KG1 (cell line): ENCODE measurements at regions not wholly inside any gene's neighbourhood (a gene's known extent, or its start where the extent isn't known, plus 50 kb on each side); places are given as distances from the start of the nearest gene placed in this dataset.

Experiments
- DNase-seq: peaks from one replicate; lab custom pipeline; 2025; lab: John Stamatoyannopoulos, UW

DNA sequence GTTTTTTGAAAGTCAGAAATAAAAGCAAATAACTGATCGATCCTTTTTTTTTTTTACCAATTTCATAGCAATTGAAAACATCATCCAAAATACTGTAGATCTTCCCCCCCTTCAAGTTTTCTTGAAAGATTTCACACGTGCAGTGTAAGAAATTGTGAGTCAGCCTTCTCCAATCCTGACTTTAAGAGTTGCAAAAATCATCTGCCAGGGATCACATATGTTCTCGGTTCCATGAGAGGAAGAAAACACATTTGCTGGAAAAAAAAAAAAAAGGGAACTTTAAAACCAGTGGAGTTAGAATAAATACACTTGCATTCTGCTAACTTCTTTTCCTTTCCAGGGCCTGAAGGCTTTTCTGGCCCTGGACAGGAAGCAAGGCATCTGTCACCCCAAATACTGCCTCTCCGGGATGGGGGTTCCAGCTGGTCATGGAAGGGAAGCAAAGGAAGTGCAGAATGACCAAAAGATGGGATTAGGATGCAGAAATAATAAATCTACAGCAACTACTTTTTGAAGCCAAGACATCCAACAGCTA, 198.4 kb upstream of the KIAA1217 start:
- no peak for DNase-seq

DNA sequence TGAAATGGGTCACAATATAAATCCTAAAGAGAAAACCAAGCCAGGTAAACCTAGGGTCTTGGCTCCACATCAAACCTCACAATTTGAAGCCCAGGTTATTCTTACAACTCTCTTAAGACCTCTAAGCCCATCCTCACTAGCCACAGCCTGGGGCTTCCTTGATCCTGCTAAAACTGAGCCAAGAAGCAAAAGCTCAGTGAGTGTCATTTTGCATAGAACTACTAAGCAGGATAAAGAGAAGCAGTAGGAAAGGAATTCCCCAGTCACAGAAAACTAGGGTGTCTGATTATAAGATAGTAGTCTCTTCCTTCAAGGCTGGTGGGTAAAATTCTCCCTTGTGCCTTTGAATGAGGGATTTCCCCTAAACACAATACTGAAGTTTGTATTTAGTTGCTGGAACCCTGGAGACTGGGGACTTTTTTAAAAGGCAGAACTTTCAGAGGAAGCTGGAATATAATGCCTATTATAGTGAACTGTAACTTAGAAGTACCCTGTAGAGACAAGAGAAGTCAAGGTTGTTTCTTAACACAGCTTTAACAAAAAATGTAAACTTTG, 196.6 kb upstream of the KIAA1217 start:
- no peak for DNase-seq

GRCh38 chr10:24027107-24027506, 181.8 kb upstream of the KIAA1217 start:
- no peak for DNase-seq

GRCh38 chr10:24034571-24034970, 174.4 kb upstream of the KIAA1217 start:
- no peak for DNase-seq

GRCh38 chr10:24035761-24036160, 173.2 kb upstream of the KIAA1217 start:
- no peak for DNase-seq

DNA sequence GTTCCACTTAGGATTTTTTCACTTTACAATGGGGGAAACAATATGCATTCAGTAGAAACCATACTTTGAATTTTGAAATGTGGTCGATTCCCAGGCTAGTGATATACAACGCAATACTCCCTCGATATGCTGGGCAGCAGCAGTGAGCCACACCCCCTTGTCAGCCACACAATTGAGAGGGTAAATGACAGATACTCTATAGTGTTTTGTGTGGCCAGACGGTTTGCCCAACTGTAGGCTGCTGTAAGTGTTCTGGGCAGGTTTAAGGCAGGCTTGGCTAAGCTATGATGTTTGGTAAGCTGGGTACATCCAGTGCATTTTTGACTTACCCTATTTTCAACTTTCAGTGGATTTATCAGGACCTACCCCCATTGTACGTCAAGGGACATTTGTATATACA, 169.6 kb upstream of the KIAA1217 start:
- DNase-seq: no peak

- DNase-seq: no peak
Observed at GRCh38 chr10:24039897-24040296, 169.0 kb upstream of the KIAA1217 start.

- no peak for DNase-seq
Observed at GRCh38 chr10:24041034-24041433, 167.9 kb upstream of the KIAA1217 start.

DNA sequence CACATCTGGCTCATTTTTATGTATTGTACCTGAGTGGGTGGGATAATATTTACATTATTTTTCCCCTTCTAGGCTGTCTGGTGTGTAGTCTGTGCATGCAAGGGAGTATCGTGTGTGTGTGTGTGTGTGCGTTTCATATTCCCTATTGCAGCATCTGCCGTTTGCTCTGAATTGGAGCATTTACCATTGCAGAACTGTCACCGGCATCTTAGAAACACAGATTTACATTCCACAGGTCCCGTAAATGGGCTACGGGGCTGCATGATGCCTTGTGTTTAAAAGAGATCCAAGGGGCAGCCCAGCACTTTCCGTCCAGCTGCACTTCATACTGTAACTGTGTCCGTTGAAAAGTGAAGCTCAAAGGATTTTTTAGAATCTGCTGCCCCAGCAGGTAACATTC, 167.1 kb upstream of the KIAA1217 start:
- no peak for DNase-seq

DNA sequence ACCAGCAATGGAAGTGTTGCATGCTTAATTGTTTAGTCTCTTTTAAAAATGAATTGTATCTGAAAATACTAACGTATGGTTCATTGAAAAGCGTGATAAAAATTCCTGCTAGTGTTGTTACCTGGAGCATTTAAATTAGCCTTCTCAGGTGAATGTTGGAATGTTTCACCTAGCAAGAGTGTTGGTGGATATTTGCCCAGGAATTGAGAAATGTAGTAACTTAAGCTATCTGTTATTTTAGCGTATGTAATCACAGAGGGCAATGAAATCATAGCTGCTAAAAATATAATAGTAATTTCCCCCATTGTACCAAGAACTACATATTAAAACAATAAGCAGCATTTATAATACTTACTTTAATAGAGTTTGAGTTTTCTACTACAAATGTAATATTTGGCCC, 166.1 kb upstream of the KIAA1217 start:
- DNase-seq: no peak

GRCh38 chr10:24046060-24046459, 162.9 kb upstream of the KIAA1217 start:
- DNase-seq: no peak

GRCh38 chr10:24047176-24047575, 161.8 kb upstream of the KIAA1217 start:
- no peak for DNase-seq

DNA sequence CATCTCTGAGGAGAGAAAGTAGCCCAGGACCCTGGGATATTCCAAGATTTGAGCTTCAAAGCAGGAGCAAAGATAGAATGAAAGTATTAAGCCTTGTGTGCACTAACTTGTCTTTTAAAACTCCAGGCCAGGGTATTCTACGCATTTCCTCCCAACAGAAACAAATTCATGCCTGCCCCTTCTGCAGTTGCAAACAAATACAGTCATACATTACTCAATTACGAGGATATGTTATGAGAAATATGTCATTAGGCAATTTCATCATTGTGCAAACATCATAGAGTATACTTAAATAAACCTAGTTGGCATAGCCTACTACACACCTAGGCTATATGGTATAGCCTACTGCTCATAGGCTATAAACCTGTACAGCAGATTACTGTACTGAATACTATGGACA, 154.5 kb upstream of the KIAA1217 start:
- DNase-seq: no peak

GRCh38 chr10:24080207-24080606, 128.7 kb upstream of the KIAA1217 start:
- DNase-seq: no peak

DNA sequence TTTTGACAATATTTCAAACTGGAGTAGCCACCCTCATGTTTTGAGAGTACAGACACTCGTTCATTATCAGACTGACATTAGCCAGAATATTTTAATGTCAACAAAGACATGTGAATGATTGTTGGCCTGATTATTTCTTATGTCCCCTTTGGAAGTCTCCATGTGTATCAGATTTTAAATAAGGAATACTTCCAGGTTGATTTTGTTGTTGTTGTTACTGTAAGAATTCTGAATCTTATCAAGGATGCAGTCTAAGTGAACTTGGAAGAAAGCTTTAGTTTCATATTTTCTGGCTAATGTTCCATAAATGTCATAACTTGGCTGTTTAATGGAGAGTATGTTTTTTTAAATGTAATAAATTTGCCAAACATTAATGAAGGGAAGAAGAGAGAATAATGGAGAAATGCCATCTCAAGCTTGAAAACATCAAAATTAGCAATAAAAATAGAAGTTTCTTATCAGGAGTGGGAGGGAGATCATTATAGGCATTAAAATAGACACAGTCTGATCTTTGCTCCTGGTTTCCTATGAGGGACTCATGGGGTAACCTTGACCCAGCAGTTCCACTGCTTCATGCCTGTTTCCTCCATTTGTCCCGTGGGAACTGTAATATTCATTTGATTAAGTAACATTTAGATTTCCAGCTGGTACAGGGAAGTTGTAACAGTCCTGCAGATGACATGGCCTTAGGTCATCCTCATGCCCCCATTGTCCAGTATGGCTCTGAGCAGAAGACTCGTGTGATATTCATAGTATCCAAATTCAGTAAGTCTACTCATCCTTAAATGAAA, 122.4 kb upstream of the KIAA1217 start:
- no peak for DNase-seq

GRCh38 chr10:24091256-24091655, 117.7 kb upstream of the KIAA1217 start:
- DNase-seq: no peak

GRCh38 chr10:24096281-24096680, 112.7 kb upstream of the KIAA1217 start:
- DNase-seq: no peak

- DNase-seq: no peak
Observed at GRCh38 chr10:24097751-24098207, 111.2 kb upstream of the KIAA1217 start.

DNA sequence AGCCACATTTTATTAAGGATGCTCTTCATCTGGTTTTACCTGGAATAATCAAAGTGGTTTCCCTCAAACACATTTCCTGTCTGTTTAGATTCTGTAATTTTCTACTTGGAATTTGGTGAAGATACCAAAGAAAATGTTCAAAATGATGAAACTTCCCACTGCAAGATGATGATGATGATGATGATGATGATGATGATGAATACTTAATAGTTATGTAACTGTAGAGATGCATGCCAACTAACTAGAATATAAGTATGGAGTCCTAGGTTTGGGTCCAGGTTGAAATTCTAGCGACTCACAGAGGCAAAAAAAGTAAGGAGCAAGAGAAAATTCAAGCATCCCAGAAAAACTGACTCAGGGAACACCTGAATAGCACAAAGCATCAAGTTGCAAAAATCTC, 104.0 kb upstream of the KIAA1217 start:
- no peak for DNase-seq

GRCh38 chr10:24113901-24114300, 95.0 kb upstream of the KIAA1217 start:
- no peak for DNase-seq

GRCh38 chr10:24114556-24114955, 94.4 kb upstream of the KIAA1217 start:
- no peak for DNase-seq

DNA sequence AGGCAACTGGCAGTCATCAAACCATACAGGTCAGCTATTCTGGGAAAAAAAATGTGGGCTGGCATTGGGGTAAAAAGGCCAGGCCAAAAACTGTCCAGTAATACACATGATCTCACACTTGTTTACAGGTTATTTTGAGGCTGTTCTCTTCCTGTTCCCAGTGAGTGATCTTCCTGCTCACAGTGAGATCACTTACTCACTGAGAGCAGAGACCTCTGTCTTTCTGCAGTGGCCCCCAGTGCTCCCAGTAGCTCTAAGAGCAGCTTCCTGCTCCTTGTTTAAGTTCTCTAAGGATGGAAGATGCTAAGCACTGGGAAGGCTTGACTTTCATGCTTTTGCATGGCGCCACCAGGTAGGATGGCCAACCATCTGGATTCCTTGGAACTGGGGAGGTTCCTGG, 93.5 kb upstream of the KIAA1217 start:
- no peak for DNase-seq

- DNase-seq: no peak
Observed at GRCh38 chr10:24118246-24118645, 90.7 kb upstream of the KIAA1217 start.

DNA sequence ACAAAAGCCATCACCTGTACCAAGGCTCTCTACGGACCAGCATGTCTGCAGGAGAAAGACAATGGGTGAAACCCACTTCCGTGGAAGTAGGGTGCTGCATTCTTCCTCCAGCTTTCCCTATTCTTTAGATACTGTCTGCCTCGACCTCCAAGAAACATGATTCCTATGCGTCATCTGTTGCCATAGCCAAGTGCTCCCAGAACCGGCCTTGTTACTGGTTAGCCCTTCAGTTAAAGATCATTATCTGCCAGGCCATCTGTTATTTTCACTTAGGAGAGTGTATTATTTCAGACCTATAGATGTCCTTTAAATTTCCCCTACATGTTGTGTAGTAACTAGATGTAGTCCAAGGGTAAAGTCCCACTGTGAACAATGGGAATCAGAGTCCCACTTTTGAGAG, 89.0 kb upstream of the KIAA1217 start:
- DNase-seq: no peak
